ENCODE measurements at regions not wholly inside any gene's neighbourhood (a gene's known extent, or its start where the extent isn't known, plus 50 kb on each side); places are given as distances from the start of the nearest gene placed in this dataset.

DNA sequence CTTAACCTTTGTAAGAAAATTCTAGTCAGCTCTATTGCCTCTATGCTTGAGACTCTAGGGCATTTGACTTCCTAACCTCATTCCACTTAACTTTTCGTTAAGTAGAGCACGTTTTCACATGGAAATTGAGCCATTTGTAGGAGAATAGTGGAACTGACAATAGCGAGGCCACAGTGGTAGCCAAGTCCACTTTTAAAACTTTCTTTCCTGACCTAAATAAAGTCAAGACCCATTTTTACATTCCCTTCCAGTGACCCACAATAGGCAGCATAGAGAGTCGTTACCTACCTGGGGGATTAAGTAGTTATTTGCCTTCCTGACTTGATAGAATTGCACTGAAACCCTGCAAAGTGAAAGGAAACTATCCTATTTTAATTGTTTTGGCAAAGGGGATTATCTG, 386.0 kb upstream of the NECTIN3 start:
- TF ChIP-seq, protein P1, sequence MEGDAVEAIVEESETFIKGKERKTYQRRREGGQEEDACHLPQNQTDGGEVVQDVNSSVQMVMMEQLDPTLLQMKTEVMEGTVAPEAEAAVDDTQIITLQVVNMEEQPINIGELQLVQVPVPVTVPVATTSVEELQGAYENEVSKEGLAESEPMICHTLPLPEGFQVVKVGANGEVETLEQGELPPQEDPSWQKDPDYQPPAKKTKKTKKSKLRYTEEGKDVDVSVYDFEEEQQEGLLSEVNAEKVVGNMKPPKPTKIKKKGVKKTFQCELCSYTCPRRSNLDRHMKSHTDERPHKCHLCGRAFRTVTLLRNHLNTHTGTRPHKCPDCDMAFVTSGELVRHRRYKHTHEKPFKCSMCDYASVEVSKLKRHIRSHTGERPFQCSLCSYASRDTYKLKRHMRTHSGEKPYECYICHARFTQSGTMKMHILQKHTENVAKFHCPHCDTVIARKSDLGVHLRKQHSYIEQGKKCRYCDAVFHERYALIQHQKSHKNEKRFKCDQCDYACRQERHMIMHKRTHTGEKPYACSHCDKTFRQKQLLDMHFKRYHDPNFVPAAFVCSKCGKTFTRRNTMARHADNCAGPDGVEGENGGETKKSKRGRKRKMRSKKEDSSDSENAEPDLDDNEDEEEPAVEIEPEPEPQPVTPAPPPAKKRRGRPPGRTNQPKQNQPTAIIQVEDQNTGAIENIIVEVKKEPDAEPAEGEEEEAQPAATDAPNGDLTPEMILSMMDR (conservative IDR thresholded peaks at IDR 0.05 in 1 of 2, IDR thresholded peaks at IDR 0.05 in 1 of 2; ENCODE audit: extremely low read depth in 1 of 2, insufficient read depth in 1 of 2, low read depth in 1 of 2, low read length in 2 of 2), result no peak
- no peak for TF ChIP-seq EZH2 (IDR thresholded peaks at IDR 0.05; ENCODE audit: borderline replicate concordance, low read length)

Data from mammary epithelial cell (primary cell).